K562 (cell line): ENCODE measurements at regions not wholly inside any gene's neighbourhood (a gene's known extent, or its start where the extent isn't known, plus 50 kb on each side); places are given as distances from the start of the nearest gene placed in this dataset.

Experiments used
- DPF2 ChIP-seq: fragments of 450-650 bp; IDR thresholded peaks from 2 replicates; pipeline ENCODE4 v1.6.1; 2016
- POLR2AphosphoS5 ChIP-seq: IDR thresholded peaks from 2 replicates; pipeline ENCODE4 v1.6.1; 2011; ENCODE audit warnings: mild to moderate bottlenecking, low read depth, low read length, moderate library complexity; ENCODE audit not compliant: control insufficient read depth, insufficient read depth
- TRIM24 ChIP-seq, 2 experiments: fragments of 450-650 bp; IDR thresholded peaks; 2 replicates each; pipeline ENCODE4 v1.6.1; 2016

GRCh38 chr1:199675937-199676336 is 351.6 kb upstream of the NR5A2 start:
- TF ChIP-seq DPF2 (no peak), TRIM24 (IDR thresholded peaks at IDR 0.05) (no peak), POLR2AphosphoS5 (no peak)
